Inferior parietal cortex (tissue), 1 donor: ENCODE measurements at regions not wholly inside any gene's neighbourhood (a gene's known extent, or its start where the extent isn't known, plus 50 kb on each side); places are given as distances from the start of the nearest gene placed in this dataset.

ENCODE experiments used
- DNase-seq: peaks from one replicate; pipeline ENCODE4 v3.0.0-alpha.2; 2016; ENCODE audit errors: extremely low spot score

- DNase-seq: no peak
Observed at GRCh38 chr3:76687019-76687418, 352.9 kb upstream of the ROBO2 start.

- no peak for DNase-seq
Observed at GRCh38 chr3:76694063-76694462, 345.8 kb upstream of the ROBO2 start.

- no peak for DNase-seq
Observed at GRCh38 chr3:76698136-76698706, 341.7 kb upstream of the ROBO2 start.

- DNase-seq: no peak
Observed at GRCh38 chr3:76699846-76700245, 340.1 kb upstream of the ROBO2 start.

- DNase-seq: no peak
Observed at GRCh38 chr3:76700323-76700722, 339.6 kb upstream of the ROBO2 start.

- DNase-seq: no peak
Observed at GRCh38 chr3:76702676-76703075, 337.2 kb upstream of the ROBO2 start.

- no peak for DNase-seq
Observed at GRCh38 chr3:76715426-76715825, 324.5 kb upstream of the ROBO2 start.

- no peak for DNase-seq
Observed at GRCh38 chr3:76723366-76723765, 316.5 kb upstream of the ROBO2 start.

- no peak for DNase-seq
Observed at GRCh38 chr3:76724075-76724474, 315.8 kb upstream of the ROBO2 start.

GRCh38 chr3:76724706-76725105 is 315.2 kb upstream of the ROBO2 start:
- DNase-seq: no peak

- no peak for DNase-seq
Observed at GRCh38 chr3:76726034-76726433, 313.9 kb upstream of the ROBO2 start.

- DNase-seq: no peak
Observed at GRCh38 chr3:76728426-76728825, 311.5 kb upstream of the ROBO2 start.

- no peak for DNase-seq
Observed at GRCh38 chr3:76731471-76731870, 308.4 kb upstream of the ROBO2 start.

- DNase-seq: no peak
Observed at GRCh38 chr3:76733073-76733759, 306.7 kb upstream of the ROBO2 start.

- no peak for DNase-seq
Observed at GRCh38 chr3:76735152-76735551, 304.7 kb upstream of the ROBO2 start.

GRCh38 chr3:76753599-76753998 is 286.3 kb upstream of the ROBO2 start:
- no peak for DNase-seq

GRCh38 chr3:76754247-76754646 is 285.7 kb upstream of the ROBO2 start:
- DNase-seq: no peak

GRCh38 chr3:76756577-76756976 is 283.3 kb upstream of the ROBO2 start:
- no peak for DNase-seq

- DNase-seq: no peak
Observed at GRCh38 chr3:76760336-76760735, 279.6 kb upstream of the ROBO2 start.

GRCh38 chr3:76765511-76765910 is 274.4 kb upstream of the ROBO2 start:
- no peak for DNase-seq

- no peak for DNase-seq
Observed at GRCh38 chr3:76768912-76769311, 271.0 kb upstream of the ROBO2 start.

- no peak for DNase-seq
Observed at GRCh38 chr3:76776927-76777326, 263.0 kb upstream of the ROBO2 start.

- no peak for DNase-seq
Observed at GRCh38 chr3:76788206-76788605, 251.7 kb upstream of the ROBO2 start.

GRCh38 chr3:76789237-76789636 is 250.7 kb upstream of the ROBO2 start:
- DNase-seq: no peak
